ENCODE measurements at regions not wholly inside any gene's neighbourhood (a gene's known extent, or its start where the extent isn't known, plus 50 kb on each side); places are given as distances from the start of the nearest gene placed in this dataset.

GRCh38 chr4:44563496-44563895, 87.9 kb downstream of the YIPF7 start:
- Histone ChIP-seq H3K9ac (ENCODE audit: control insufficient read depth, extremely low read depth, insufficient read depth, low read length) (no peak overlapping the region), H3K4me2 (ENCODE audit: control insufficient read depth, extremely low read depth, insufficient read depth, low read depth, low read length) (no peak overlapping the region), H3K4me1 (ENCODE audit: control insufficient read depth, extremely low read depth, insufficient read depth, low read length) (peaks cover 3% of the 10 kb centered on the region), H3K9me3 (ENCODE audit: control insufficient read depth, low read depth, low read length) (no peaks in the 10 kb centered on the region), H3K27me3 (ENCODE audit: control insufficient read depth, extremely low read depth, insufficient read depth, low read length) (no peaks in the 10 kb centered on the region), H3K79me2 (ENCODE audit: control insufficient read depth, insufficient read depth, low read length) (no peaks in the 10 kb centered on the region), H4K20me1 (ENCODE audit: control insufficient read depth, extremely low read depth, insufficient read depth, low read length) (no peaks in the 10 kb centered on the region), H2AFZ (ENCODE audit: control insufficient read depth, low read length) (no peak overlapping the region), H3K36me3 (ENCODE audit: control insufficient read depth in 2 of 2, extremely low read depth in 1 of 2, insufficient read depth in 2 of 2, low read length in 2 of 2) (no peaks in the 10 kb centered on the region), H3K4me3 (ENCODE audit: control insufficient read depth in 2 of 3, extremely low read depth in 1 of 3, insufficient read depth in 2 of 3, low read depth in 1 of 3, low read length in 3 of 3) (no peak overlapping the region), H3K9me1 (ENCODE audit: control insufficient read depth, extremely low read depth, insufficient read depth, low read length) (no peaks in the 10 kb centered on the region), H3K27ac (ENCODE audit: control insufficient read depth, insufficient read depth, low read length) (no peak overlapping the region)
- TF ChIP-seq CTCF (optimal IDR thresholded peaks at IDR 0.05 in 1 of 3, IDR thresholded peaks at IDR 0.05 in 1 of 3, conservative IDR thresholded peaks at IDR 0.05 in 1 of 3; ENCODE audit: extremely low read depth in 1 of 3, insufficient read depth in 2 of 3, low read length in 3 of 3): no peak
- TF ChIP-seq EZH2 (IDR thresholded peaks at IDR 0.05; ENCODE audit: low read length): no peak
- dilution Hi-C loops (cut with MboI; ENCODE audit: extremely low pct_ligation_motif_present, low sequenced_read_pairs): no loop called here
- no peak for FAIRE-seq
- no peak for DNase-seq (ENCODE audit: low read depth, low spot score)

GRCh38 chr4:44558031-44558605, 93.3 kb downstream of the YIPF7 start:
- H3K4me2 ChIP-seq (ENCODE audit: control insufficient read depth, extremely low read depth, insufficient read depth, low read depth, low read length): no peak overlapping the region
- H3K9me3 ChIP-seq (ENCODE audit: control insufficient read depth, low read depth, low read length): no peaks in the 10 kb centered on the region
- no peak for DNase-seq (ENCODE audit: low read depth, low spot score)
- TF ChIP-seq EZH2 (IDR thresholded peaks at IDR 0.05; ENCODE audit: low read length) (no peak), CTCF (optimal IDR thresholded peaks at IDR 0.05 in 1 of 3, IDR thresholded peaks at IDR 0.05 in 1 of 3, conservative IDR thresholded peaks at IDR 0.05 in 1 of 3; ENCODE audit: extremely low read depth in 1 of 3, insufficient read depth in 2 of 3, low read length in 3 of 3) (no peak)
- dilution Hi-C loops (cut with MboI; ENCODE audit: extremely low pct_ligation_motif_present, low sequenced_read_pairs): no loop called here
- no peak overlapping the region for H2AFZ ChIP-seq (ENCODE audit: control insufficient read depth, low read length)
- H3K36me3 ChIP-seq (ENCODE audit: control insufficient read depth in 2 of 2, extremely low read depth in 1 of 2, insufficient read depth in 2 of 2, low read length in 2 of 2): no peaks in the 10 kb centered on the region
- H3K9me1 ChIP-seq (ENCODE audit: control insufficient read depth, extremely low read depth, insufficient read depth, low read length): no peaks in the 10 kb centered on the region
- peaks cover under 1% of the 10 kb centered on the region for H3K4me1 ChIP-seq (ENCODE audit: control insufficient read depth, extremely low read depth, insufficient read depth, low read length)
- no peaks in the 10 kb centered on the region for H4K20me1 ChIP-seq (ENCODE audit: control insufficient read depth, extremely low read depth, insufficient read depth, low read length)
- H3K79me2 ChIP-seq (ENCODE audit: control insufficient read depth, insufficient read depth, low read length): no peaks in the 10 kb centered on the region
- no peaks in the 10 kb centered on the region for H3K27me3 ChIP-seq (ENCODE audit: control insufficient read depth, extremely low read depth, insufficient read depth, low read length)
- no peak overlapping the region for H3K27ac ChIP-seq (ENCODE audit: control insufficient read depth, insufficient read depth, low read length)
- no peak overlapping the region for H3K4me3 ChIP-seq (ENCODE audit: control insufficient read depth in 2 of 3, extremely low read depth in 1 of 3, insufficient read depth in 2 of 3, low read depth in 1 of 3, low read length in 3 of 3)
- FAIRE-seq: no peak
- no peak overlapping the region for H3K9ac ChIP-seq (ENCODE audit: control insufficient read depth, extremely low read depth, insufficient read depth, low read length)

Data from keratinocyte (primary cell).